Heart left ventricle (tissue), 13 donors: ENCODE measurements at regions not wholly inside any gene's neighbourhood (a gene's known extent, or its start where the extent isn't known, plus 50 kb on each side); places are given as distances from the start of the nearest gene placed in this dataset.

Experiments used
- POLR2A ChIP-seq, 2 donors: fragments of 450-650 bp; IDR thresholded peaks; one replicate each; pipeline ENCODE4 v1.6.1; 2017; ENCODE audit warnings: antibody characterized with exemption in 2 of 2, mild to moderate bottlenecking in 2 of 2, moderate library complexity in 2 of 2
- TF ChIP-seq, protein P1 (sequence below), 12 donors: fragments of 200-600 bp; sonication (generic) in 4 of 12; IDR thresholded peaks; one replicate each; pipeline versions ENCODE4 v1.5.0 to v1.8.0; 2018 to 2022; ENCODE audit warnings: antibody characterized with exemption in 12 of 12, mild to moderate bottlenecking in 5 of 12
- donor health status: ischemic (EF 13 %, LVEDD 7.1; RV severe dilation, severe dysfunction).
- donor health status: DM: no; HTN: yes; CAD: no.
- donor health status: DM: no; HTN: no; CAD: no.
- donor health status: ischemic (EF 25% LVEDD 6.9; RV normal size, moderate dysfunction).
- donor health status: ischemic (EF 25% LVEDD 5.7; RV mildly dilated, moderate dysfunction).
- donor health status: ischemic (EF 35%, LVEDD 5.7; RV mildly dilated, moderate dysfunction).
- donor health status: nonischemic (EF 11% LVEDD 7.7; RV severe dilation, severe dysfunction).
- donor health status: DM: yes; HTN: yes; CAD: no.
- donor health status: PGD.
- donor health status: ischemic (EF 29% LVEDD 5.4; RV normal size, mild dysfunction).
- donor health status: nonischemic (EF 23%, LVEDD 6.1; RV moderate dilation, normal function).

DNA sequence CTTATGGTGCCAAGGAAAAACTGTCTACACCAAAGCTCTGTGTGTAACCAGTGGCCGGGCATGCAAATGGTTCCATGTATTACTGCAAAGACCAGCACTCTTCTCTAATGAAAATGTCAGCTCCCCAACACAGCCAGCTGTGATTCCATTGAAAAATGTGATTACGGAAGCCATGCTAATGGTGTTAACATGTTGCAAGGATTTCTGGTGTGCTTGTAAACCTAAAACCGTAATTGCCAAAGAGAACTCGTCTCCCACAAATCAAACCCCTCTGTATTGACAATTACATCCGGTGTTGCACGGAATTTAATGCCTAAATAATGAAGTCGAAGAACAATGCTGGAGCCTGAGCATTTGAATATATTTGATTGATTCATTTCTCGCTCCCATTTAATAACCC lies 351.7 kb downstream of the NPIPA8 start:
- TF ChIP-seq, protein P1, sequence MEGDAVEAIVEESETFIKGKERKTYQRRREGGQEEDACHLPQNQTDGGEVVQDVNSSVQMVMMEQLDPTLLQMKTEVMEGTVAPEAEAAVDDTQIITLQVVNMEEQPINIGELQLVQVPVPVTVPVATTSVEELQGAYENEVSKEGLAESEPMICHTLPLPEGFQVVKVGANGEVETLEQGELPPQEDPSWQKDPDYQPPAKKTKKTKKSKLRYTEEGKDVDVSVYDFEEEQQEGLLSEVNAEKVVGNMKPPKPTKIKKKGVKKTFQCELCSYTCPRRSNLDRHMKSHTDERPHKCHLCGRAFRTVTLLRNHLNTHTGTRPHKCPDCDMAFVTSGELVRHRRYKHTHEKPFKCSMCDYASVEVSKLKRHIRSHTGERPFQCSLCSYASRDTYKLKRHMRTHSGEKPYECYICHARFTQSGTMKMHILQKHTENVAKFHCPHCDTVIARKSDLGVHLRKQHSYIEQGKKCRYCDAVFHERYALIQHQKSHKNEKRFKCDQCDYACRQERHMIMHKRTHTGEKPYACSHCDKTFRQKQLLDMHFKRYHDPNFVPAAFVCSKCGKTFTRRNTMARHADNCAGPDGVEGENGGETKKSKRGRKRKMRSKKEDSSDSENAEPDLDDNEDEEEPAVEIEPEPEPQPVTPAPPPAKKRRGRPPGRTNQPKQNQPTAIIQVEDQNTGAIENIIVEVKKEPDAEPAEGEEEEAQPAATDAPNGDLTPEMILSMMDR (IDR thresholded peaks at IDR 0.05) = no peak
- TF ChIP-seq POLR2A (IDR thresholded peaks at IDR 0.05) = no peak
